ENCODE measurements at regions not wholly inside any gene's neighbourhood (a gene's known extent, or its start where the extent isn't known, plus 50 kb on each side); places are given as distances from the start of the nearest gene placed in this dataset.
"Not testable (repeated sequence)": the region's sequence is repeated elsewhere in the genome, so short reads cannot be mapped to it uniquely, and the experiment has no call there.

DNA sequence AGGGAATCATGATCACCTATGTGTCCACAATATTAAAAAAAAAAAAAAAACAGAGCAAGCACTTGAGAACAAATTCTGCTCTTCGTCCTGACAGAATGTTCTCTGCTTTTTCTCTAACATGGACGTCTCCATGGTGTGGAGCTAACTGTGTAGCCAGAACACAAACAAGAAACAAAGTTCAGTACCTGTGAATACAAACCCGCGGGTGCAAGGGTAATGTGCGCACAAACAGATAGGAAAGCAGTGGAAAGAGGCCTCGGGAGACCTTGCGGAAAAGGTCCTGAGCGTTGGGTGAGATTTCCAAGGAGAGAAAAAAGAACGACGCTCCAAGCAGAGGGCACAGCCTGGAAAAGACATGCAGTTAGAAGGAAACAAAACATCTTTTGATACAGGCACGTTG lies 92.0 kb upstream of the TBL1X start:
- no peak overlapping the region for H3K4me3 ChIP-seq (ENCODE audit: low read depth, low read length)
- DNase-seq (ENCODE audit: low read depth): no peak
- TF ChIP-seq, protein P1, sequence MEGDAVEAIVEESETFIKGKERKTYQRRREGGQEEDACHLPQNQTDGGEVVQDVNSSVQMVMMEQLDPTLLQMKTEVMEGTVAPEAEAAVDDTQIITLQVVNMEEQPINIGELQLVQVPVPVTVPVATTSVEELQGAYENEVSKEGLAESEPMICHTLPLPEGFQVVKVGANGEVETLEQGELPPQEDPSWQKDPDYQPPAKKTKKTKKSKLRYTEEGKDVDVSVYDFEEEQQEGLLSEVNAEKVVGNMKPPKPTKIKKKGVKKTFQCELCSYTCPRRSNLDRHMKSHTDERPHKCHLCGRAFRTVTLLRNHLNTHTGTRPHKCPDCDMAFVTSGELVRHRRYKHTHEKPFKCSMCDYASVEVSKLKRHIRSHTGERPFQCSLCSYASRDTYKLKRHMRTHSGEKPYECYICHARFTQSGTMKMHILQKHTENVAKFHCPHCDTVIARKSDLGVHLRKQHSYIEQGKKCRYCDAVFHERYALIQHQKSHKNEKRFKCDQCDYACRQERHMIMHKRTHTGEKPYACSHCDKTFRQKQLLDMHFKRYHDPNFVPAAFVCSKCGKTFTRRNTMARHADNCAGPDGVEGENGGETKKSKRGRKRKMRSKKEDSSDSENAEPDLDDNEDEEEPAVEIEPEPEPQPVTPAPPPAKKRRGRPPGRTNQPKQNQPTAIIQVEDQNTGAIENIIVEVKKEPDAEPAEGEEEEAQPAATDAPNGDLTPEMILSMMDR (IDR thresholded peaks at IDR 0.05; ENCODE audit: control insufficient read depth, extremely low read depth, insufficient read depth): no peak

DNA sequence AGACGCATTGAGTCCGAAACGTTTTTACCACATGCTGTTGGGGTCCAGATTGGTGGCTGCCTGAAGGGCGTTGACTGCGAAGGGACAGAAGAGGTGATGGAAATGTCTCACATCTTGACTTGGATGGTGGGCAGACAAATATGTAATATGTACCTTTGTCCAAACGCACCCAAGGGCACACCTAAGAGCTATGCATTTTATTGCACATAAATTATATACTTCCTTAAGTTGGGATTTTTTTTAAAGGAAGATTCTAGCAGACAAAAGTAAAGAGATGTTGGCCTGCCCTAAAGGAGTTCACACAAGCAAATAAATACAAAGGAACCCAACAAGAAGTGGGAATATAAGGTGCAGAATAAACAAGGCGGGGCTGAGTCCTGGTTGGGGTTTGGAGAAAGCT lies 91.1 kb upstream of the TBL1X start:
- DNase-seq (ENCODE audit: low read depth): no peak
- TF ChIP-seq, protein P1 (IDR thresholded peaks at IDR 0.05; ENCODE audit: control insufficient read depth, extremely low read depth, insufficient read depth): no peak
- H3K4me3 ChIP-seq (ENCODE audit: low read depth, low read length): no peak overlapping the region

DNA sequence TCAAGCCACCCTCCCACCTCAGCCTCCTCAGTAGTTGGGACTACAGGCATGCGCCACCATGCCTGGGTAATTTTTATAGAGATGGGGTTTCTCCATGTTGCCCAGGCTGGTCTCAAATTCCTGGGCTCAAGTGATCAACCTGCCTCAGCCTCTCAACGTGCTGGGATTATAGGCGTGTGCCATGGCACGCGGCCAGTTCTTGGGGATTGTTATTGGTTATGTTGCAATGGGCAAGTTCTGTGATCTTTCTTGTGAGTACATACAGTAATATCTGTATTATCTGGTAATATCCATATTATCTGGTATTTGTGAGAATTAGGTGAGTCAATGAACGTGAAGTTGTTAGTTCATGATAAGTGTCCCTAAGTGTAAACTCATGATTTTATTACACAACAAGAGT lies 90.3 kb upstream of the TBL1X start:
- TF ChIP-seq, protein P1 (IDR thresholded peaks at IDR 0.05; ENCODE audit: control insufficient read depth, extremely low read depth, insufficient read depth): no peak
- DNase-seq (ENCODE audit: low read depth): no peak
- no peak overlapping the region for H3K4me3 ChIP-seq (ENCODE audit: low read depth, low read length)

DNA sequence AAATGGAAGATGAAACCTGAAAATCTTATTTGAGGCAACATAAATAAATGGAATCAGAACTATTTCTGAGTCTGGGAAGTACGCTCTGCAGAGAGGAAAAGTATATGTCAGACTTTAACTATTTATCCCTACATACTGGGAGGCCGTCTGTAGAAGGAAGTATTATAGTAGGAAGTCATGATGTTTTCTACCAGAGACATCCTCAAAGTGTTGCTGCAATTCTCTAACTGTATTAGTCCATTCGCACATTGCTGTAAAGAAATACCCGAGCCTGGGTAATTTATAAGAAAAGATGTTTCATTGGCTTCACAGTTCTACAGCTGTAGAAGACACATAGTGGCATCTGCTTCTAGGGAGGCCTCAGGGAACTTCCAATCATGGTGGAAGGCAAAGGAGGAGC lies 88.7 kb upstream of the TBL1X start:
- H3K4me3 ChIP-seq (ENCODE audit: low read depth, low read length): no peak overlapping the region
- no peak for DNase-seq (ENCODE audit: low read depth)
- TF ChIP-seq, protein P1 (IDR thresholded peaks at IDR 0.05; ENCODE audit: control insufficient read depth, extremely low read depth, insufficient read depth): no peak

DNA sequence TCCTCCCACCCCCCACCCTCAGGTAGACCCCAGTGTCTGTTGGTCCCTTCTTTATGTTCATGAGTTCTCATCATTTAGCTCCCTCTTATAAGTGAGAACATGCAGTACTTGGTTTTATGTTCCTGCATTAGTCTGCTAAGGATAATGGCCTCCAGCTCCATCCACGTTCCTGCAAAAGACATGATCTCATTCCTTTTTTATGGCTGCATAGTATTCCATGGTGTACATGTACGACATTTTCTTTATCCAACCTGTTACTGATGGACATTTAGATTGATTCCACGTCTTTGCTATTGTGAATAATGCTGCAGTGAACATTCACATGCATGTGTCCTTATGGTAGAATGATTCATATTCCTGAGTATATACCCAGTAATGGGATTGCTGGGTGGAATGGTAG lies 87.6 kb upstream of the TBL1X start:
- H3K4me3 ChIP-seq (ENCODE audit: low read depth, low read length); DNase-seq (ENCODE audit: low read depth): not testable (repeated sequence)

DNA sequence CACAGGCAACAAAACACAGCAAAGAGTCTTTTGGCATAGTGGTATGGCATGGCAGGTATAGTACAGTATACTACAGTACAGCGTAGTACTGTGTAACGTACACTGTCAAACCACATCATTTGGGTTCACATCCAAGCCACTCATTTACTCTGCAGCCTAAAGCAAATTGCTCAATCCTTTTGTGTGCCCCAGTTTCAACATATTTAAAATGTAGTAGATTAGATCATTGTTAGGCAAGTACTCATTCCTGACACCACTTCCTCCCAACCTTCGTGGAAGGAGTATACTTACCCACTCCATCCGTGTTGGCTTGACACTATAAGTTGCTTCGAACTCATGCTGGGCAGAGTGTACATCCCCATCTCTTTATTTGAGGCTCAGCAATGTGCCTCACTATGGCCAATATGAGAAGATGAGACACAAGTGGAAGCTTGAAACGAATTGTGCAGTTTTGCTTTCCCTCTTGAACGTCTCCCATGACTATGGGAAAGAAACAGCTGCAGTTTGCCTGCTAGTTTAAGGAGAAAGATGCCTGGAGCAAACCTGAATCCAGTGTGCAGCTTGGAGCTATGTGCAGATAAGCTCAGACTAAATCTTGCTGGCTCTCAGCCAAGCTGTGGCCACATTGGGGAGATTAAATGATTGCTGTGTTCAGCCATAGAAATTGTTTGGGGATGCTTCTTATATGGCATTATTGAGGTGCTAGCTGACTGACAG lies 85.7 kb upstream of the TBL1X start:
- H3K4me3 ChIP-seq (ENCODE audit: low read depth, low read length): no peak overlapping the region
- TF ChIP-seq, protein P1 (IDR thresholded peaks at IDR 0.05; ENCODE audit: control insufficient read depth, extremely low read depth, insufficient read depth): no peak
- no peak for DNase-seq (ENCODE audit: low read depth)

DNA sequence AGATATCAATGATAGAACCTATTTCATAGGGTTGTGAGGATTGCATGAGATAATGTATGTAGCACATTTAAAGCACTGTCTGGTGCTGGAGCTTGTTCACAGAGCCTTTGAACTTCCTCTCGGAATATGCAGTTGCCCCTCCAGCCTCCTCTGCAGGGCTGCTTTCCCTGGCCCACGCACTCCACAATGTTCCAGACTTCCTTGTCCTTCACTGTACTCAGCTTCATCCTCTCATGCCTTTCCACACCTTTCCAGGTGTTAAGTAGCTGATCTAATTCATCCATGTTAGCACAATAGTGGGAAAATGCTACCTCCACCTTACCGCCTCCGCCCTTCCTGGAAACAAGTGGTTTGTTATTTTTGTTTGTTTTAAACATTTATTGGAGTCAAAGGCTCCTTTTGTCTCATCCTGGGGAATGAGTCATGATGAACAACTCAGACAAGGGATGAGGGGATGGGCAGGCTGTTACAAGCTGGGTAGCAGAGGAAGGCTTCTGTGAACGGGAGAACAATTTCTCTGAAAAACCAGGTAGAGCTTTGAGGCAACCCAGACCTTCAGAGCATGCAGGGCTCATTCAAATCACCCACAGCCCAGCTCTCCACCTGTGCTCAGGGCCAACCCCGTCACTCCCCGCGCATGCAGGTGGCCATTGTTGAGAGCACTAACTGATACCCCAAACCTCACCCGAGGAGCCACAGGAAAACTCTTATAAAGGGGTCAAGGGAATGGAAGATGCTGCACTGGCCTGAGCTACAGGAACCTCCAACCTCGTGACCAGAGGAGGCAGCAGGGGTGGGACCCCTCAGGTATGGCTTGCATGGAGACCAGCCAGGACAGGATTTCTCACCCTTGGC lies 84.9 kb upstream of the TBL1X start:
- TF ChIP-seq, protein P1 (IDR thresholded peaks at IDR 0.05; ENCODE audit: control insufficient read depth, extremely low read depth, insufficient read depth): no peak
- H3K4me3 ChIP-seq (ENCODE audit: low read depth, low read length): no peak overlapping the region
- DNase-seq (ENCODE audit: low read depth): peak; percentile 14

Measured in LNCaP clone FGC (cell line).